ENCODE measurements at regions not wholly inside any gene's neighbourhood (a gene's known extent, or its start where the extent isn't known, plus 50 kb on each side); places are given as distances from the start of the nearest gene placed in this dataset.

- no peak for DNase-seq
These were observed 149.0 kb upstream of the KCNIP4 start for GRCh38 chr4:22097596-22097995.

DNA sequence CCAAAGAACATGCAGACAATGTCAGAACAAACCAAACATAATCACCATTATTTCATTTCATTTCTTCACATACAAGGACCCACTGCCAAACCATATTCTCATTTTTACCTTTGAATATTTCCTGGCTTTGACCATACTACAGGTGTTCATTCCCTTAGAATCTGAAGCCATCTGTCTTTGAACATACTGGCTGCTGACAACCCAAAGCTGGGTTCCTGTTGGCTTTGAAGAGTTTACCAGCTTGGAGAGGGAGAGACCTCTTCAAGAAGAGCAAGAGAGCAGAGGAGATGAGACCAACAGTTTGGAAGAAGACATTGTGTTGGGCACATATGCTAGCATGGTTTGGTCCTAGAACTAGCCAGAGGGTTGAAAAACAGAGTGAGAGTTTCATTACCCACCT is 145.6 kb upstream of the KCNIP4 start:
- no peak for DNase-seq

- no peak for DNase-seq
These were observed 144.6 kb upstream of the KCNIP4 start for GRCh38 chr4:22093126-22093525.

DNA sequence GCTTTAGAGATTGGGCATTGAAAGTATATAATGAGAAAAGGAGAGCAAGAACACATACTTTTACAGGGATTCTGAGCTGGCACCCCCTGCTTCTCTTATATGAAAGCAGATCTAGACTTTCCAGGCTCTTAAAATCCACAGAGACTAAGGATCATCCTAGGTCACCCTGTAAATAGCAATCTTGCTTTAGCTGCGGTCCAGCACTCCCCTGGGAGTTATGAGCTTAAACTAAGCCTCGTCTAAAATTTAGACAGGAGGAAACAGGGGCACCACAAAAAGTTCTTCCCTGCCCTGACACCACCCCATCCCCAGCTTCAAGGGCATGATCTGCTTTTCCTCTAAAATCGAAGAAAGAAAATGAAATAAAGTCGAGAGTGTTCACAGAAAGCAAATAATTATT is 143.3 kb upstream of the KCNIP4 start:
- no peak for DNase-seq

DNA sequence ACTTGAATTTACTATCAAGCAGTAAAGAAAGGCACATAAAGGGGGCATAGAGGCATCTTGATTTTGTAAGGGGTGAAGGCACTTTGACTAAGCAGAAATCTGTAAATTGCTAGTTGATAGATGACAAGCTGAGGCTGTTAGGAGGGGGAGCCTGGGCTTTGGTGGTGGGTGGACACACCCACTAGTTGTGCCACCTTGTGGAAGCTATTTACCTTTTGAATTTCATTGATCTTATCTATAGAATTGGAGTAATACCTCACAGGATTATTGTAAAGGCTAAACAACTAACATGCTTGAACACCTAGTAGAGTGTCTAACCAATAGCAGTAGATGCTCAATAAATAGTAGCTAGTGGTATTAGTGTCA is 142.8 kb upstream of the KCNIP4 start:
- DNase-seq, result no peak

DNA sequence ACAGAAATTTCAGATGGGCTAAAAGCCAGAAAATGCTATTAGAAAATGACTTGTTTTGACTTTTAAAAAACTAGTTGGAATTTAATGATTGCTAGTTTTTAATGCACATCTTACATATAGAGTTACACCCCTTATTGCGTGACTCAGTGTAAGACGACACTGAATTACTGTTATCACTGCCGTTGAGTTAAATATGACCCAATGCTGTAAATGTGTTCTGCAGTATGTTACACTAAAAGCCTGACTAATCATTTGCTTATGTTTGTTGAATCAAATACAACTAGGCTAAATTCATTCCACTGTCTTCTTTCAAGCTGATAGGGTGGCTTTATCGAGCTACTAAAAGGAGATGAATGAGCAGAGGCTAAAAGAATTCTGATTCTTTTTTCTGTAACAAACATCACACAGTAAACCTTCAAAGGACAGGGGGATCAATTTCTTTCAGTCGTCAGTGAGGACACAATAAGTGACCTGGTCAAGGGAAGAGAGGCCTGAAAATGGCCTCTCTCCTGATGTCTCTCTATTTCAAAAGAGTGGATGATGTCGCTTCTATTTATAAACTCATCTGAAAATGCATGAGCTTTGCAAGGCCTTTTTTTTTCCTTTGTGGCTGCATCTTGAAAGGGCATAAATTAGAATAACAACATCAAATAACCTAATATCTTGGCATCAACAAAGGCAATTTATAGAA is 142.2 kb upstream of the KCNIP4 start:
- DNase-seq, result no peak

GRCh38 chr4:22077571-22077970 is 129.0 kb upstream of the KCNIP4 start:
- no peak for DNase-seq

DNA sequence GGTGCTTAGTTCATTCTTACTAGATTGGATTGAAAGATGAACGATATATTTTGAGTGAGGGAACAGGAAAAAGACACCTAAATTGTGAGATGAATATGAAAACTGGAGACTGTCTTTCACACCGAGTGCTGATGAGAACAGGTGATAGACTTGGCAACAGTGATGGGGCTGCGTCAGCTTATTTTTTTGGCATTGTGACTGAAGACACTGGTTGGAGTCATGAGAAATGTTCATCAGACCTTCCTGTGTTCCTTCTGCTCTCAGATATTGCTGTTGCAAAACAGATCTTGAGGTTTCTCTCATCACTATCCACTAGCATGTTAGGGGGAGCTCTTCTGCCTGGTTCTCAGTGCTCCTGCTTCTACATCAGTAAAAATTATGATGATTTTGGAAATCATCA is 124.2 kb upstream of the KCNIP4 start:
- no peak for DNase-seq

DNA sequence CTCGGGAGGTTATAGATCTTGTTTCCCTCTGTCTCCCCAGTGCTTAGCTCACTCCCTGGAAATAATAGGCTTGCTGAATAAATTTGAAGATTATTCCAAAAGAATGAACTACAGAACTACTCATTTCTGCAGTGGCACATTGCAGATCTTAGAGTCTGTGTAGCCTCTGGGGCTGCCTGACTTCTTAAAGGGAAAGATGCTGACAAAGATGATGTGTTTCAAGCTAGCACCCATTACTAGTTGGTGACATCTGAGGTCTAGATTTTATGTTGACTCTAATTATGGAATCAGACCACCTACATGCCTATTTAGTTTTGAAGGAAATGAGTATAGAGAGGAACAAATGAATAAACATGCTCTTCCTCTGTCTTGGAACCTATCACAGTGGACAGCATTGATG is 123.7 kb upstream of the KCNIP4 start:
- DNase-seq, result no peak

GRCh38 chr4:22071749-22072148 is 123.2 kb upstream of the KCNIP4 start:
- no peak for DNase-seq

DNA sequence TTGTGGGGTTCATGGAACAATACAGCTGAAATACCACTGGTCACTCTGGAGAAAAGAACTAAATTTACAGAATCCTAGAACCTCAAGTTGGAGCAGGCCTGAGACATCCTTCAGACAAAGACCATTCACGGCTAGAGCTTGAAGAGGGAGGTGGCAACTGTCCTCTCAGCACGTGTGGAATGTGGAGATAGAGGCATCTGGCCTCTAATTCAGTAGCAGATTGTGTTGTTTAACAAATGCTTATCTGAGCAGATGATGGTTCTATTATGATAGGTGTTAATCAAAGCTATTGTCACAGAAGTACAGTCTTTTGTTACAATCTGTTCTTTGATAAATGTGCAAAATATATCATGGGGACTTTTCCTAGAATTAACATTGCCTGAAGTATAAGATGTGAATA is 121.7 kb upstream of the KCNIP4 start:
- no peak for DNase-seq

DNA sequence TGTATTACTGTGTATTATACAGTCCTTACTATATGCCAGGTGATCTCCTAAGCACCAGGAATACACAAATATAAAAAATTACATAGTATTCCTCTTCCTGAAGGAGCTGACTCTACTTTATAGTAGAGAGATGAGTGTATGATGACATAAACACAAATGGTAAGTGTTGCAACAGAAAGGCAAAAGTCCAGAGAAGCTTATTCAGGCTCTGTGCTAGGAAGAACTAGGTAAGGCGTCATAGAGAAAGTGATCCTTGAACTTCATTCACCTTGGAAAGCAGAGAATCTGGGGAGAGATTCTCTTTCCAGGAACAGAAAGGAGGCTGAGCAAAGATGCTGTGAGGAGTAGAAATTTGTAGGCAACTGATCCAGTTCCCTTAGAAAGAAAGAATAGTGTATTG is 115.0 kb upstream of the KCNIP4 start:
- DNase-seq, result no peak

DNA sequence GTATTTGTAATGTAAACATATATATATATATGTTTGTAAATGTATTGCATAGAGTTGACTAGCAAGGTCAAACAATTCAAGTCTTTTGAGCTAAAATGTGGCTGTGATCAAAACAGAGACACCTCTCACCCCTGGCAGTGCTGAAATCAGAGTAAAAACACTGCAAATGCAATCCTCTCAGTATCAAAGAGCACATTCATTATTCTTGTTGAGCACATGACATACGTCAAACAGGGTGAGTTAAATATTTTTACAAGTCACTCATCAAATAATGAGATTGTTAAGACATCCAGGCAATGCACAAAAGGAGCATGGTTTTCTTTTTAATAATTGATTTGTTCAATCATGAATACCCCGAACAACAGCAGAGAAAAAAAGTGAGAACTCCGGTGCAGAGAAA is 114.1 kb upstream of the KCNIP4 start:
- DNase-seq, result no peak

- no peak for DNase-seq
These were observed 107.4 kb upstream of the KCNIP4 start for GRCh38 chr4:22055954-22056353.

GRCh38 chr4:22052076-22052475 is 103.5 kb upstream of the KCNIP4 start:
- DNase-seq, result no peak

- no peak for DNase-seq
These were observed 99.8 kb upstream of the KCNIP4 start for GRCh38 chr4:22048323-22048722.

DNA sequence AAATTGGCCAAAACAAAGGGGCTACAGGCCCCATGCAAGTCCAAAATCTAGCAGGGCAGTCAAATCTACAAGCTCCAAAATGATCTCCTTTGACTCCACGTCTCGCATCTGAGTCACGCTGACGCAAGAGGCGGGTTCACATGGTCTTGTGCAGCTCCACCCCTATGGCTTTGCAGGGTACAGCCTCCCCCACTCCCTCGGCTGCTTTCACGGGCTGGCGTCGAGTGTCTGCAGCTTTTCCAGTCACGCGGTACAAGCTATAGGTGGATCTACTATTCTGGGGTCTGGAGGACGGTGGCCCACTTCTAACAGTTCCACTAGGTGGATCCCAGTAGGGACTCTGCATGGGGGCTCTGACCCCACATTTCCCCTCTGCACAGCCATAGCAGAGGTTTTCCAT is 99.2 kb upstream of the KCNIP4 start:
- DNase-seq, result no peak

GRCh38 chr4:22045051-22045630 is 96.6 kb upstream of the KCNIP4 start:
- DNase-seq, result no peak

- DNase-seq, result no peak
These were observed 82.9 kb upstream of the KCNIP4 start for GRCh38 chr4:22031423-22031822.

GRCh38 chr4:22030881-22031280 is 82.3 kb upstream of the KCNIP4 start:
- DNase-seq, result no peak

DNA sequence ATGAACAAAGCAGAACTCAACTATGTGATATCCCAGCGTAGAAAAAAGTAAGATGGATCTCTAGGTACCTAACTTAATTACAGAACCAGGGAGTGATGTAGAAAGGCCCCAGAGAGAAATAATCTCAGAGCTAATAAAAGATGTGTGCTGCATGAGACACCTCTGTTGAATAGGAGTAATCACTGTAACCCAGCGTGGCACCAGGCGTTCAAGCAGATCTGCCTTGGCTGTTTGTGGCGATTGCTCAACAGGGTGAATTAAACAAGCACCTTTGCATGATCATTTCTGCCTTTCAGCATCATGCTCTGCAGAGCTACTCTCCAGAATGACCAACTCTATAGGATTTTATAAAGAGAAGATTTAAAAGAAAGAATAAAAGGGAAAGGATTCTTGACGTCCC is 81.7 kb upstream of the KCNIP4 start:
- DNase-seq, result no peak

DNA sequence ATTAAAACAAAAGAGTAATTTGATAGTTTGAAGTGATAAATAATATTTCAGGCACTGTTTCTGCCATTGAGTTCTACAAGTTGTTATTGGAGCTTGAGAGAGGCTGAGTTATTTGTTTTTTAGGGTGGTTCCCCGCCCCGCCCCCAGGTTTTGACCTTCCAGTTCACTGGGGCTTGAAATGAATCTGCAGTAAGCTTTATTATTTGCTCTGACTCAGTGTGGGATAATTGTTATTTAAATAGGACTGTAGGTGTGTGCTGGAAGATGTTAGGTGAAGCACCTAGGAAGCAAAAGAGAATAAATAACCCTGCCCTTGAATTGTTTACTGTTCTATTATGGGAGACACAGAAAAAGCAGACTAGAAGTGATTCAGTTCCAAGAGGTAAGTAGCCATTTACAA is 81.2 kb upstream of the KCNIP4 start:
- no peak for DNase-seq

GRCh38 chr4:22021106-22021505 is 72.5 kb upstream of the KCNIP4 start:
- no peak for DNase-seq

DNA sequence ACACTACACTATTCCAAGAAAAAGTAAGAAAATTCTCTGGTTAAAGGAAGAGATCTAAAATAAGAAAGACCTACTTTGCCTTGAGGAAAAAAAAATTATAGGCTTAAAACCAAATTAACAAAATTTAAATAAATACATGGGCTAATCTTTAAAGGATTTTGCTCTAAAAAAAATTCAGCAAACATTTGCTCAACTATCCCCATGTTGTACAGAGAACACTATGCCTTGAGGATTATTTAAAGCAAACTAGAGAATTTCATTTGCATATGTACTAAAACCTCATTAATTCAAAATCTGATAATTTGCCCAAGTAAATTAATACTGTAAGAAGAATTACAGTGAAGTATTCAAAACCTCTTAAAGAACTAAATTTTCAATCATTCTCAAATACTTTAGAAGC is 71.6 kb upstream of the KCNIP4 start:
- DNase-seq, result no peak

DNA sequence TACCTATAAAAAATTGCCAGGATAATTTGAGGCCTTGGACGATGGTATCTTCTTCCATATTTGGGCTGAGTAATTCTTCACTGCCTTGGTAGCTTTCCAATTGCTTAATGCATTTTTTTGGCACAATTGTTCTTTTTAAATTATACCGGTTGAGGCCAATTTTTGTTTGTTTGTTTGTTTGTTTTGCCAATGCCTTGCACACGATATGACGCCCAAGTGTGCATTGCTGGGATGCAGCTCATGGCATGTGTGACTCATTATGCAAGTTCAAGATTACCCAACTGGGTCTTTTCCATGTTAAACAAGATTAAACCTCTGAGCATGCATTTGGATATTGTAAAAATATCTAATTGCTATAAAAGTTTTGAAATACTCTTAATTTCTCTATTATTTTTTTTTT is 71.1 kb upstream of the KCNIP4 start:
- DNase-seq, result no peak
